ENCODE measurements at regions not wholly inside any gene's neighbourhood (a gene's known extent, or its start where the extent isn't known, plus 50 kb on each side); places are given as distances from the start of the nearest gene placed in this dataset.

DNA sequence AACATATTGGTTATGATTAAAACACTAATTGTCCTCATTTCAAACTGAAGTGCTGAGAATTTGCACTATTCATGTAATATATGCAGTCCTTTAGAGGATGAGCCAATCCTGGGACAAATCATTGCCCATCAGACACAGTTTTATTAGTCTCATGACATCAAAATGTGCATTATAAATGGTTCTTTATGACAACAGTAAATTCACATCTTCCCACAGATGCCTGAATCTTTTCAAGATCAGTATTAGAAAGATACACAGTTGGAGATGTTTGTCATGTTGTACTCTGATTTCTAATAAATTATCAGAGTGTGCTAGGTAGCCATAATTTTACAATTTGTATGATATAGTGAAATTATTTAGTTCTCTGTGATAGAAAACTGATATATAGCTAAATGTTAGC lies 813.5 kb downstream of the FAM181B start:
- TF ChIP-seq POLR2AphosphoS5 (IDR thresholded peaks at IDR 0.05; ENCODE audit: low read length): no peak
- no peak for TF ChIP-seq EZH2 (IDR thresholded peaks at IDR 0.05; ENCODE audit: borderline replicate concordance, control insufficient read depth, low read depth, low read length)
- no peak for TF ChIP-seq POLR2A (IDR thresholded peaks at IDR 0.05; ENCODE audit: low read depth, low read length)
- TF ChIP-seq, protein P1, sequence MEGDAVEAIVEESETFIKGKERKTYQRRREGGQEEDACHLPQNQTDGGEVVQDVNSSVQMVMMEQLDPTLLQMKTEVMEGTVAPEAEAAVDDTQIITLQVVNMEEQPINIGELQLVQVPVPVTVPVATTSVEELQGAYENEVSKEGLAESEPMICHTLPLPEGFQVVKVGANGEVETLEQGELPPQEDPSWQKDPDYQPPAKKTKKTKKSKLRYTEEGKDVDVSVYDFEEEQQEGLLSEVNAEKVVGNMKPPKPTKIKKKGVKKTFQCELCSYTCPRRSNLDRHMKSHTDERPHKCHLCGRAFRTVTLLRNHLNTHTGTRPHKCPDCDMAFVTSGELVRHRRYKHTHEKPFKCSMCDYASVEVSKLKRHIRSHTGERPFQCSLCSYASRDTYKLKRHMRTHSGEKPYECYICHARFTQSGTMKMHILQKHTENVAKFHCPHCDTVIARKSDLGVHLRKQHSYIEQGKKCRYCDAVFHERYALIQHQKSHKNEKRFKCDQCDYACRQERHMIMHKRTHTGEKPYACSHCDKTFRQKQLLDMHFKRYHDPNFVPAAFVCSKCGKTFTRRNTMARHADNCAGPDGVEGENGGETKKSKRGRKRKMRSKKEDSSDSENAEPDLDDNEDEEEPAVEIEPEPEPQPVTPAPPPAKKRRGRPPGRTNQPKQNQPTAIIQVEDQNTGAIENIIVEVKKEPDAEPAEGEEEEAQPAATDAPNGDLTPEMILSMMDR (IDR thresholded peaks at IDR 0.05 in 2 of 3, conservative IDR thresholded peaks at IDR 0.05 in 1 of 3; ENCODE audit: control insufficient read depth in 2 of 3, extremely low read depth in 1 of 3, insufficient read depth in 1 of 3, low read depth in 3 of 3, low read length in 3 of 3): no peak
- no peak for TF ChIP-seq RFX5 (IDR thresholded peaks at IDR 0.05; ENCODE audit: low read depth, low read length)
- TF ChIP-seq CBX5 (IDR thresholded peaks at IDR 0.05; ENCODE audit: low read depth): no peak
